Spleen (tissue), 11 donors: ENCODE measurements at regions not wholly inside any gene's neighbourhood (a gene's known extent, or its start where the extent isn't known, plus 50 kb on each side); places are given as distances from the start of the nearest gene placed in this dataset.

Experiments used
- DNase-seq: peaks from one replicate; pipeline ENCODE4 v3.0.0-alpha.2; 2020
- H3K27ac ChIP-seq, 8 donors: fragments of 200-600 bp; sonication (generic) in 7 of 8; 1 replicate in 4 of 8; 2 replicates in 4 of 8; pipeline versions ENCODE4 v1.5.0 to v1.8.0; 2016 to 2021; ENCODE audit warnings: inconsistent platforms in 4 of 8, mild to moderate bottlenecking in 4 of 8, moderate library complexity in 1 of 8
- H3K27me3 ChIP-seq, 7 donors: fragments of 200-600 bp; sonication (generic) in 6 of 7; replicated peaks in 1 of 7; 1 replicate in 4 of 7; 2 replicates in 3 of 7; pipeline versions ENCODE4 v1.5.0 to v1.8.0; 2016 to 2021; ENCODE audit warnings: inconsistent platforms in 3 of 7, mild to moderate bottlenecking in 1 of 7
- H3K36me3 ChIP-seq, 6 donors: fragments of 200-600 bp; sonication (generic) in 5 of 6; 1 replicate in 4 of 6; 2 replicates in 2 of 6; pipeline versions ENCODE4 v1.5.0 to v1.8.0; 2016 to 2021; ENCODE audit warnings: inconsistent platforms in 2 of 6
- H3K4me1 ChIP-seq, 6 donors: fragments of 200-600 bp; sonication (generic) in 5 of 6; 1 replicate in 3 of 6; 2 replicates in 3 of 6; pipeline versions ENCODE4 v1.5.0 to v1.8.0; 2016 to 2021; ENCODE audit warnings: inconsistent platforms in 3 of 6
- H3K4me3 ChIP-seq, 8 donors: fragments of 200-600 bp; sonication (generic) in 7 of 8; 1 replicate in 4 of 8; 2 replicates in 4 of 8; pipeline versions ENCODE4 v1.5.0 to v1.8.0; 2016 to 2021; ENCODE audit warnings: inconsistent platforms in 4 of 8, mild to moderate bottlenecking in 4 of 8, moderate library complexity in 2 of 8
- H3K9me3 ChIP-seq, 8 donors: fragments of 200-600 bp; sonication (generic) in 7 of 8; 1 replicate in 4 of 8; 2 replicates in 4 of 8; pipeline versions ENCODE4 v1.5.0 to v1.8.0; 2016 to 2021; ENCODE audit warnings: inconsistent platforms in 4 of 8
- POLR2A ChIP-seq, 3 donors: fragments of 450-650 bp; IDR thresholded peaks; one replicate each; pipeline ENCODE4 v1.5.1; 2017; ENCODE audit warnings: antibody characterized with exemption in 3 of 3, mild to moderate bottlenecking in 1 of 3
- POLR2AphosphoS5 ChIP-seq, 3 donors: sonication (generic); formaldehyde crosslinking; IDR thresholded peaks; one replicate each; pipeline ENCODE4 v1.5.1; 2017; ENCODE audit warnings: antibody characterized with exemption in 3 of 3
- WGBS, 5 donors: extraction: QIAGEN DNeasy Blood & Tissue Kit in 3 of 5; methylation state at CpG; one replicate each; pipeline versions ENCODE4 v1.1.5 to v1.1.7; 2013 to 2018; 5-methylcytosine and 5-hydroxymethylcytosine counted together
- intact Hi-C: fragments of 100-400 bp; cut with DNase I; formaldehyde crosslinking; loops from one replicate; pipeline ENCODE4 v1.15.0; 2023; ENCODE audit warnings: low total_unique reads
- TF ChIP-seq, protein P1 (sequence below), 11 experiments: fragments of 200-600 bp in 7 of 11; fragments of 450-650 bp in 4 of 11; sonication (generic) in 4 of 11; IDR thresholded peaks in 8 of 11; conservative IDR thresholded peaks in 3 of 11; 1 replicate in 7 of 11; 2 replicates in 4 of 11; pipeline versions ENCODE4 v1.4.0 to v1.8.0; 2016 to 2021; ENCODE audit warnings: antibody characterized with exemption in 11 of 11, inconsistent platforms in 4 of 11, mild to moderate bottlenecking in 1 of 11
- donor health status: healthy with polysubstance abuse.
- donor health status: DM: no; HTN: no; CAD: no; lungs with moderate emphysema.
- donor health status: DM: no; HTN: no; CAD: no.
- donor health status: Bipolar disorder and iron deficiency.
- donor health status: healthy.
- donor health status: DM: no; HTN: no; CAD: no.
- donor health status: DM: yes; HTN: yes; CAD: no.

- H3K4me3 ChIP-seq: no peak overlapping the region
- 87 to 95% (median 92%) methylated on average over 3 of the region's 3 CpGs for WGBS, 5 donors
- no peak overlapping the region for H3K27ac ChIP-seq
- H3K36me3 ChIP-seq: no peaks in the 10 kb centered on the region
- H3K4me1 ChIP-seq: no peaks in the 10 kb centered on the region
- no peaks in the 10 kb centered on the region for H3K9me3 ChIP-seq
- intact Hi-C loops: no loop called here
- TF ChIP-seq, protein P1, sequence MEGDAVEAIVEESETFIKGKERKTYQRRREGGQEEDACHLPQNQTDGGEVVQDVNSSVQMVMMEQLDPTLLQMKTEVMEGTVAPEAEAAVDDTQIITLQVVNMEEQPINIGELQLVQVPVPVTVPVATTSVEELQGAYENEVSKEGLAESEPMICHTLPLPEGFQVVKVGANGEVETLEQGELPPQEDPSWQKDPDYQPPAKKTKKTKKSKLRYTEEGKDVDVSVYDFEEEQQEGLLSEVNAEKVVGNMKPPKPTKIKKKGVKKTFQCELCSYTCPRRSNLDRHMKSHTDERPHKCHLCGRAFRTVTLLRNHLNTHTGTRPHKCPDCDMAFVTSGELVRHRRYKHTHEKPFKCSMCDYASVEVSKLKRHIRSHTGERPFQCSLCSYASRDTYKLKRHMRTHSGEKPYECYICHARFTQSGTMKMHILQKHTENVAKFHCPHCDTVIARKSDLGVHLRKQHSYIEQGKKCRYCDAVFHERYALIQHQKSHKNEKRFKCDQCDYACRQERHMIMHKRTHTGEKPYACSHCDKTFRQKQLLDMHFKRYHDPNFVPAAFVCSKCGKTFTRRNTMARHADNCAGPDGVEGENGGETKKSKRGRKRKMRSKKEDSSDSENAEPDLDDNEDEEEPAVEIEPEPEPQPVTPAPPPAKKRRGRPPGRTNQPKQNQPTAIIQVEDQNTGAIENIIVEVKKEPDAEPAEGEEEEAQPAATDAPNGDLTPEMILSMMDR (IDR thresholded peaks at IDR 0.05 in 8 of 11, conservative IDR thresholded peaks at IDR 0.05 in 3 of 11): no peak
- TF ChIP-seq POLR2AphosphoS5 (IDR thresholded peaks at IDR 0.05) (no peak), POLR2A (IDR thresholded peaks at IDR 0.05) (no peak)
- no peak for DNase-seq
- H3K27me3 ChIP-seq: no peaks in the 10 kb centered on the region
These were observed 358.8 kb upstream of the MEOX2 start for GRCh38 chr7:16045296-16045695.

DNA sequence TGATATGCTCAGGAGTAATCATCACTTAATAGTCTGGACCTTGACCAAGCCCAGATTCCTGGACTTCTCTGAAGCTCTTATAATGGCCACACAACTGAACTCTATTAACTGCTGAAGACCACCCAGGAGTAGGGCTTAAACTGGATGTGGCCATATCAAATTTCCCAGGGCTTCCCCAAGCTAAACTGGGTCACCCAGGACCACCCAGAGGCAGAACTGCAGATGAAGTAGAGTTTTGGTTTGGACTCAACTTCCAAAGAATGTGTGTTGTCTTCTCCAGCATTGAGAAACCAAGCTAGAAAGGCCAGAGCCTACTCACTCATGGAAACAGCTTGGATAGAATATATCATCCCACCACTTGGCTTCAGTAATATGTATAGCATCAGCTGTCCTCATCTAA lies 358.2 kb upstream of the MEOX2 start:
- no peaks in the 10 kb centered on the region for H3K27me3 ChIP-seq
- H3K4me1 ChIP-seq: no peaks in the 10 kb centered on the region
- H3K4me3 ChIP-seq: no peak overlapping the region
- DNase-seq: no peak
- TF ChIP-seq POLR2A (IDR thresholded peaks at IDR 0.05) (no peak), POLR2AphosphoS5 (IDR thresholded peaks at IDR 0.05) (no peak)
- TF ChIP-seq, protein P1 (IDR thresholded peaks at IDR 0.05 in 8 of 11, conservative IDR thresholded peaks at IDR 0.05 in 3 of 11): no peak
- intact Hi-C loops: no loop called here
- H3K9me3 ChIP-seq: no peaks in the 10 kb centered on the region
- H3K36me3 ChIP-seq: no peaks in the 10 kb centered on the region
- no peak overlapping the region for H3K27ac ChIP-seq

DNA sequence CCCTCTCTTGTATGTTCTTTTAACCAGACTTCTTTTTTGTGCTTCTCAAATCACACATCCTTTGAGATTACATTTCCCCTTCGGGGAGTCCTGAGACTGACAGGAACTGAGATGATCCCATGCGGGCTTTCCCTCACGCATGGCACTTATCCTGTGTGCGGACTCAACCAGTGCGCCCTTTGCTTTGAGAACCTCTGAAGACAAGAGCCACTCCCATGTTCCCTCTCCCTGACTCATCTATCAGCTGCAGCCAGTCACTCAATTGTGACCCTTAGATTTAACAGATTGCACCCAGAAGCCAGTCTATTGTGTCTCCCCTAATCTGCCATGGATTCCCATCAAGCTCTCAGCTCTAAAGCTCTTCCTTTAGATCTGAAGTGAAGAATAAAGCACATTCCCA lies 353.9 kb upstream of the MEOX2 start:
- H3K4me1 ChIP-seq: no peaks in the 10 kb centered on the region
- no peaks in the 10 kb centered on the region for H3K27me3 ChIP-seq
- no peak overlapping the region for H3K4me3 ChIP-seq
- TF ChIP-seq, protein P1 (IDR thresholded peaks at IDR 0.05 in 8 of 11, conservative IDR thresholded peaks at IDR 0.05 in 3 of 11): no peak
- TF ChIP-seq POLR2AphosphoS5 (IDR thresholded peaks at IDR 0.05): no peak
- no peak for TF ChIP-seq POLR2A (IDR thresholded peaks at IDR 0.05)
- no peaks in the 10 kb centered on the region for H3K36me3 ChIP-seq
- intact Hi-C loops: no loop called here
- no peaks in the 10 kb centered on the region for H3K9me3 ChIP-seq
- no peak overlapping the region for H3K27ac ChIP-seq
- 82 to 86% (median 86%) methylated on average over 5 of the region's 5 CpGs for WGBS, 5 donors
- no peak for DNase-seq

GRCh38 chr7:16038906-16039305 lies 352.4 kb upstream of the MEOX2 start:
- Histone ChIP-seq H3K4me1 (no peaks in the 10 kb centered on the region), H3K36me3 (no peaks in the 10 kb centered on the region), H3K4me3 (no peak overlapping the region), H3K9me3 (no peaks in the 10 kb centered on the region), H3K27me3 (no peaks in the 10 kb centered on the region), H3K27ac (no peak overlapping the region)
- DNase-seq: no peak
- WGBS, 5 donors: 75 to 89% (median 81%) methylated on average over 3 of the region's 3 CpGs
- no peak for TF ChIP-seq POLR2AphosphoS5 (IDR thresholded peaks at IDR 0.05)
- TF ChIP-seq POLR2A (IDR thresholded peaks at IDR 0.05): no peak
- TF ChIP-seq, protein P1 (IDR thresholded peaks at IDR 0.05 in 8 of 11, conservative IDR thresholded peaks at IDR 0.05 in 3 of 11): no peak
- intact Hi-C loops: no loop called here
